ENCODE measurements at regions not wholly inside any gene's neighbourhood (a gene's known extent, or its start where the extent isn't known, plus 50 kb on each side); places are given as distances from the start of the nearest gene placed in this dataset.

DNA sequence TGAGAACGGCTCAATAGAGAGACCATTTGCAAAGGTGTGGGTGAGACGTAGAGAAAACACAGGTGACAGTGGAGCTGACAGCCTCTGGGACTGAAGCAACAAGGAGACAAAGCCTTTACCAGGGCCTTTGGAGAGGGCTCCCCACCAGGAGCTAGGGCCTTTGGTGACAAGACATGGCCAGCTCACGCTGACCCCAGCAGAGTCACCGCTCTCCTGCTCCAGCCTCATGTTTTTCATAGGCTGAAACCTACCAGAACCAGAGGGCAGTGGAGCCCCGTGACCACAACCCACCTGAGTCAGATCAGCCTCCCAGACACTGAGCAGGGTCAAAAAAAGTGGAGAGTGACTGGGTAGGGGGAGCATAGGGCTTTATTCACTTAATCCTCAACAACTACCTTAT lies 214.7 kb downstream of the SHQ1 start:
- no peak for TF ChIP-seq CTCF (IDR thresholded peaks at IDR 0.05; ENCODE audit: low read depth, low read length, missing control alignments)
- in situ Hi-C loops (cut with HindIII; ENCODE audit: low sequenced_read_pairs), result no loop called here
- no peak overlapping the region for H3K4me3 ChIP-seq (ENCODE audit: low read depth, low read length)
- DNase-seq (ENCODE audit: low read depth), result no peak

DNA sequence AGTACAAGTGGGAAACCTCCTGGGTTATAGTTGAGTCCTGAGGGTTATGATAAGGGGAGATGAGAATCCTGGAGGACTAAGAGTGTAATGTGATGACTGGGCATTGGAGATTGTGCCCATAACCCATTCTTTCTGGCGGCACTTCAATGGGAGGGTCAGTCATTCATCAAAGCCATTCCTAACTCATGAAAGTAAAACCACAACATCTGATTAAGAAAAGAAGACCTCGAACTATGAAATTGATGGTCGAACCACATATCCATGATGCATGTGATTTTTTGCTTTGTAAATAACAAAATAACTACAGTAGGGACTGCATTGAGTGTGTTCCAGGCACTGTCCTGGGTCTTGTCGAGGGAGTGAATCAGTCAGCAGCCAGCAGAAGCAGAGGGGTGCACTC lies 215.1 kb downstream of the SHQ1 start:
- TF ChIP-seq CTCF (IDR thresholded peaks at IDR 0.05; ENCODE audit: low read depth, low read length, missing control alignments), result no peak
- peak; percentile 39 for DNase-seq (ENCODE audit: low read depth)
- in situ Hi-C loops (cut with HindIII; ENCODE audit: low sequenced_read_pairs), result no loop called here
- no peak overlapping the region for H3K4me3 ChIP-seq (ENCODE audit: low read depth, low read length)

DNA sequence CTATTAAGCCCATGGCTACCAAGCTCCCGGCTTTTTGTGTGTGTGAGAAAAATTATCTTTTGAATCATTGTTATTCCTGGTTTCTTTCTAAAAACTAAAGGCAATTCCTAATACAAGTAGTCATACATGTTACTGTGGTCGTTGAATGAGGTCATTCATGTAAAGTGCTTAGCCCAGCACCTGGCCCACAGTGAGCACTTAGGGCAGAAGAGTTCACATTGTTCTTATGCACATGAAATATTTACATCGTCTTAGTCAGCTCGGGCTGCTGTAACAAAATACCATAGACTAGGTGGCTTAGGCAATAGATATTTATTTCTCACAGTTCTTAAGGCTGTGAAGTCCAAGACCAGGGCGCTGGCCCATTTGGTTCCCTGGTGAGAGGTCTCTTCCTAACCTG lies 216.1 kb downstream of the SHQ1 start:
- no peak overlapping the region for H3K4me3 ChIP-seq (ENCODE audit: low read depth, low read length)
- no peak for TF ChIP-seq CTCF (IDR thresholded peaks at IDR 0.05; ENCODE audit: low read depth, low read length, missing control alignments)
- in situ Hi-C loops (cut with HindIII; ENCODE audit: low sequenced_read_pairs), result no loop called here
- DNase-seq (ENCODE audit: low read depth), result no peak

- DNase-seq (ENCODE audit: low read depth), result no peak
- no peak for TF ChIP-seq CTCF (IDR thresholded peaks at IDR 0.05; ENCODE audit: low read depth, low read length, missing control alignments)
- H3K4me3 ChIP-seq (ENCODE audit: low read depth, low read length), result no peak overlapping the region
- in situ Hi-C loops (cut with HindIII; ENCODE audit: low sequenced_read_pairs), result no loop called here
Observed at GRCh38 chr3:72630969-72631344, 217.3 kb downstream of the SHQ1 start.

DNA sequence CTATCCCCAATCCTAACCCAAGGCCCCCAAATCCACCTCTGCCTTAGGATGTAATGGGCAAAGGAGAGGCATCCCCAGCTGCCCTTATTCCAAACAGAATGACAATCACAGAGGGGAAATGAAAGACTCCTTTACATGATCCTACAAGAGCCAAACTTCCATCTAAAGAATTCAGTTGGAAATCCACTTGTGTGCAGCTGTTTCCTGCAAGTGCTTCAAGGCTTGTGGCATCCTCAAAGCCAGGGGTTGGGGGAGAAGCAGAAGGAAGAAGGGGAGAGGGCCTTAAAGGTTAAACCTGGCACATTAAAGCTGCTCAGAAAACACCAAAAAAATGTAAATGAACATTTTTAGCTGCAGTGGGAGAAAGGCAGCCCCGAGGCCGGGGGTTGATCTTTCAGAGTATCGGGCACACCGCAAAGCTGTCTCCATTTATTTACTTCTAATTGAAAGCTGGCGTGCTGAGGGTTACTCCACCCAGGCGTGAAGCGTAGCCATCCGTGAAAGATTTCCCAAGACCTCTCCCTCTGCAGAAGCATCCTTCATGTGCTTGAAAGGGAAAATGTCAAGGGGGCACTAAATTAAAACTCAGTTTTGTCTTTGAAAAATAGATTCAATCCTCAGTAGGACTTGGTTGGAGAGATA lies 217.8 kb downstream of the SHQ1 start:
- TF ChIP-seq CTCF (IDR thresholded peaks at IDR 0.05; ENCODE audit: low read depth, low read length, missing control alignments), result no peak
- in situ Hi-C loops (cut with HindIII; ENCODE audit: low sequenced_read_pairs), result no loop called here
- H3K4me3 ChIP-seq (ENCODE audit: low read depth, low read length), result no peak overlapping the region
- no peak for DNase-seq (ENCODE audit: low read depth)

DNA sequence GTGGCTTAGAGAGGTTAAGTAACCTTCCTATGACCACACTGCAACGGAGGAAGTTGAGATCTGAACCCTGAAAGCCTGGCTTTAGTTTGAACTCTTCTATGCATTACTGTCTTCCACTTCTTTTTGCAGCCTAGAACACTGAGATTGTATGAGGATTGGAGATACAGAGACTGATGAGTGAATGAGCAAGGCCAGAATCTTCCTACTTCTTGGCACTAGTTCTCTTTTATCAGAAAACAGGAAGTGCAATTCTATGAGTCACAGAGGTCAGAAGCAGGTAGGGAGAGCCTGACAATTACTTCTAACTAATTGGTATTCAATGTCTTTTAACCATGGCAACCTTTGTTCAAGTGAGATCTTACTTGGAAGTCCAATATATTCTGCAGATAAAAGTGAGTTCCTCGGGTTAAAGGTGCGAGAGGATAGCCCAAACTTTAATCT lies 219.0 kb downstream of the SHQ1 start:
- in situ Hi-C loops (cut with HindIII; ENCODE audit: low sequenced_read_pairs), result no loop called here
- no peak overlapping the region for H3K4me3 ChIP-seq (ENCODE audit: low read depth, low read length)
- DNase-seq (ENCODE audit: low read depth), result no peak
- no peak for TF ChIP-seq CTCF (IDR thresholded peaks at IDR 0.05; ENCODE audit: low read depth, low read length, missing control alignments)
